GM12892 (cell line): ENCODE measurements at regions not wholly inside any gene's neighbourhood (a gene's known extent, or its start where the extent isn't known, plus 50 kb on each side); places are given as distances from the start of the nearest gene placed in this dataset.
A peak's percentile ranks its signal among the peaks of the same experiment; 100 is the strongest.
"Not testable (repeated sequence)": the region's sequence is repeated elsewhere in the genome, so short reads cannot be mapped to it uniquely, and the experiment has no call there.

Experiments used
- DNase-seq: peaks from one replicate; pipeline ENCODE4 v3.0.0; 2011; ENCODE audit not compliant: insufficient read length
- FAIRE-seq: peaks from 2 replicates; lab custom pipeline; 2011; peaks lifted over from hg19 to GRCh38; lab: Jason Lieb, UNC
- POLR2A ChIP-seq: IDR thresholded peaks from 2 replicates; pipeline ENCODE4 v1.6.1; 2011; ENCODE audit warnings: low read depth, low read length, control low read depth
- POLR2AphosphoS5 ChIP-seq: IDR thresholded peaks from 2 replicates; pipeline ENCODE4 v1.6.1; 2011; ENCODE audit warnings: low read depth, low read length, control low read depth
- TAF1 ChIP-seq: IDR thresholded peaks from 2 replicates; pipeline ENCODE4 v1.6.1; 2011; ENCODE audit warnings: low read depth, mild to moderate bottlenecking, control low read depth, low read length, borderline replicate concordance

GRCh38 chr12:25702553-25702952 is 149.5 kb upstream of the LMNTD1 start:
- DNase-seq (no peak), FAIRE-seq (no peak)
- TF ChIP-seq TAF1 (no peak), POLR2A (no peak), POLR2AphosphoS5 (no peak)

DNA sequence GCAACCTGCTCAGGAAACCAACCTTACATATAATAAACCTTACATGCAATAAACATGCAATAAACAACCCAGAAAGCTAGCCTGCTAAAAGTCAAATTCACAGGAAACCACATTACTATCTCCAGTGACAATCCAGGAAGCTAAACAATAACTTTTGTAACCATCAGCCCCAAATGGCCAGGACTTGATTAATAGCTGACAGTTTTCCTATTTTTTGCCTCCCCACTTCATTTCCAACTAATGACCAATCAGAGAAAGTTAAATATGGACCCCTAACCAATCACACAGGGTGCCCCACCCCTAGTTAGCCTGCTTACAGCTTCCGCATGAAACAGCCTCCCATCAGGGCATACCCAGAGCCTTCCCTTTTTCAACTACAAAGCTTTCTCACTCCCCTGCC is 152.2 kb upstream of the LMNTD1 start:
- FAIRE-seq (no peak), DNase-seq (no peak)
- TF ChIP-seq POLR2AphosphoS5 (no peak), TAF1 (no peak), POLR2A (no peak)

- not testable (repeated sequence) for DNase-seq, FAIRE-seq
These were observed 153.6 kb upstream of the LMNTD1 start for GRCh38 chr12:25706646-25707045.

- TF ChIP-seq POLR2AphosphoS5: no peak
- TF ChIP-seq POLR2A: no peak
- no peak for TF ChIP-seq TAF1
- DNase-seq (no peak), FAIRE-seq (no peak)
These were observed 154.0 kb upstream of the LMNTD1 start for GRCh38 chr12:25707056-25707455.

DNA sequence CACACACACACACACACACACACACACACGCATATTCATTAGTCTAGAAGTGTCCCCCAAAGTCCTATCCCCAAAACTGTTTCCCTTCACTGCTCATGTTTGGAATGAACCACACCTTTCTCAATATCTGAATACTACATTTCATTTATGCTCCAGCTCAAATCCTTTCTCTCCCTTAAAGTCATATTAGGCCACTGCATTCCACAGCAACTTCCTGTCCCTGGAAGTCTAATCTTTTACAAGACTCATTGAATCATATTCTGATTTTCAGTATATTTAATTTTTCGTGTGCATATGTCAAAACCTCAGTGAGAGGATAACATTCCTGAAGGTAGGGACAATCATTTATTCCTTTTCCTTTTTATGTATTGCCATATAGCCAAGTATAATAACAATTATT is 155.6 kb upstream of the LMNTD1 start:
- no peak for TF ChIP-seq POLR2AphosphoS5
- no peak for TF ChIP-seq TAF1
- no peak for TF ChIP-seq POLR2A
- no peak for DNase-seq
- no peak for FAIRE-seq

DNA sequence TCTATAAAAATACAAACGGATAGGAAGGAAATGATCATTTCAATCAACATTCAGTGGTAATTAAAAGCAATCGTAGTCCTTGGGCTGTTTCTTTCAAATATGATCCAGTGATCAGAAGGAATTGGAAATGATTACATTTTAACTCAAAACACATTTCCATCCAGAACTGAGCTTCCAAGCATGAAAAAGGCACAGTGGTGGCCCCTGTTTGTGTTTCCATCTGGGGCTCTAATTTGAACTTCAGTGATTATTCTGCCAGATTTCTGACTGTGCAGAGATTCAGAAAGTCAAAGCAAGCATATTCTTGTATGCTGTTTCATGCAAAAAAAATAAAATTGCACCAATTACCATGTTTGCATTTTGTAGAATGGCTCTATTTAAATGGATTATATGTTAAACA is 157.0 kb upstream of the LMNTD1 start:
- DNase-seq (no peak), FAIRE-seq (no peak)
- no peak for TF ChIP-seq POLR2A
- no peak for TF ChIP-seq TAF1
- TF ChIP-seq POLR2AphosphoS5: no peak

DNA sequence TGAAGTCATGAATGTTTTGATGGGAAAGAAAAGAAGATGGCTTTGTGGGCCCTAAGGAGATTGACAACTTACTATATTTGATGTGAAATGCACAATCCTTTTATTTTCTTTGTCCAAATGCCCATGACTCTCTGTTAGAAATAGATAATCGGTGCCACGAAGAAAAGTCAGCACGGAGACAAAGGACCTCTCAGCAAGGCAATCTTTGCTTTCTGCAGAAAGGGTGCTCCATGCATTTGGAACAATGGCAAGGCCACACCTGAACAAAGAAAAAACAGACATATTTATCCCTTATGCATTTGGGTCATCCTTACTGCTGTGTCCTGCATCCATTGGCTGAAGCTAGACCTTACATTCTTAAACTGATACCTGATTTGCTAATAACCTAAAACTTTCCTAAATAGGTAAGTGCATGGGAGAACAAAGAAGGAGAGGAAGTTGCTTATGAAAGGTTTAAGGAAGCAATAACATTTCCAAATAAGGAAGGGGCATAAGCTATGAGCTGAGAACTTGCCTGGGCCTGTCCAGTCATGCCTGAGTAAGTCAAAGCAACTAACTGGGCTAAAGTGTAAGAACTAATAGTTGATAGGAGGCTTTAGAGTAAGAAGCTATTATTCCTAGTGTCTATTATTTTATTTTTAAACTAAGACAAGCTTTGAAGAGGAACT is 158.0 kb upstream of the LMNTD1 start:
- not testable (repeated sequence) for DNase-seq, FAIRE-seq

DNA sequence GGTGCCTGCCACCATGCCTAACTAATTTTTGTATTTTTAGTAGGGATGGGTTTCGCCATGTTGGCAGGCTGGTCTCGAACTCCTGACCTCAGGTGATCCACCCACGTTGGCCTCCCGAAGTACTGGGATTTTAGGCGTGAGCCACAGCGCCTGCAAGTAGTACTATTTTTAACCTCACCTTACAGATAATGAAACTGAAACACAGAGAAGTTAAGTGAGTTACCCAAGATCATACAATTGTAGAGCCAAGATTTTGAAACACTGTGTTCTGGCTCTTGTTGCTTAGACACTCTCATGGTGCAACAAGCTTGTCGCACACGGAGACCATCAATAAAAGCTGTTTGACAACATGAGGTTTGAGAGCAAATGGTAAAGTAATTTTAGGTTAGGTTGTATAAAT is 159.1 kb upstream of the LMNTD1 start:
- DNase-seq (no peak), FAIRE-seq (no peak)
- TF ChIP-seq POLR2A (no peak), TAF1 (no peak), POLR2AphosphoS5 (no peak)

GRCh38 chr12:25713264-25713663 is 160.2 kb upstream of the LMNTD1 start:
- DNase-seq (no peak), FAIRE-seq (peak; percentile 84)
- TF ChIP-seq POLR2A (no peak), TAF1 (no peak), POLR2AphosphoS5 (no peak)

DNA sequence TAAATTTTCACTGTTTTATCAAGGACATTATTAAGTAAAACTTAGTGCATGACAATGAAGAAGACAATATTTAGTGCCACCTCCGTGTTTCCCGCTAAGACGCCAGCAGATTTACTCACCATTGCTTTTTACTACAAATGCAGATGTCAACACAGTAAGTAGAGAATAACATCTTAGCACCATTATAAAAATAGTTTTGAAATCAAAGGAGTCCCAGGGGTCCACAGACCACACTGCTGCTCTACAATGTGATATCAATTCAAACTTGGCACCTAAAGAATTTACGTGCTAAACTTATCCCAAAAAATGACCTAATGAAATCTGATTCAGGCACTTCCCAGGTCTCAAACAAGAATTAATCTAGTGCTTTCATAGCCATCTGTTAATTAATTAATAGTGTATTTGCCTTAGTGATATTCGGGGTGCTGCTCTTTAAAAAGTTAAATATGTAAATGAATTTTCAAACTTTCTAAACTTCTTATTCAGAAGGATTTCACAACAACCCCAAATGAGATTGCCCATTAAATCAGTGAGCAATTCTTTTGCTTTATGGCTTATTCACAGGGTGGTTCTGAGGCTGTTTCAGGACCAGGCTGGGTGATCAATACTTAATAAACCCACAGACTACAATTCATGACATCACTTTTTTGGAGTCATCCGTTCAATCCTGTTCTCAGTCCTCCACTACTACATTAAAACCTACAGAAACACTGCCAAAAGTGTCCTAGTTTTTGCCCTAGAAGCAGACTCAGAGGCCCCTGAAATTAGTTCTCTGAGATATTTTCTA is 161.3 kb upstream of the LMNTD1 start:
- FAIRE-seq (no peak), DNase-seq (no peak)
- TF ChIP-seq TAF1: no peak
- TF ChIP-seq POLR2A: no peak
- TF ChIP-seq POLR2AphosphoS5: no peak

DNA sequence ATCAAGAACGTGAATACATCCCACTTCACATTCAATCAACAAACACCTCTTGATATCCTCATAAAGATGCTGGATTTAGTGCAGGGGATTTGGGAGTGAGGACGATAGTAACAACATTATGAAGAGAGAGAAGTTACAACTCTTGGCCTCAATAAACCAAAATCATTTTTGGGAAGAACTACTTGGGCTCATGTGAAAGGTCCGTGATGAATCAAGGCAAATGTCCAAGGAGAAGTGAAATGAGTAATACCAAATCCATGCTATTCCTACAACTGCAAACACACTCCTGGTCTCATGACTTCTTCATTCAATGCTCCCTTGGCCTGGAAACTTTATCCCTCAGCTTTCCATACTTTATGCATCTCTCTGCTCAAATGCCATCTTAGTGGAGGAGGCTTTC is 162.0 kb upstream of the LMNTD1 start:
- DNase-seq (no peak), FAIRE-seq (no peak)
- no peak for TF ChIP-seq TAF1

GRCh38 chr12:25716842-25717241 is 163.8 kb upstream of the LMNTD1 start:
- DNase-seq (no peak), FAIRE-seq (peak; percentile 51)
- no peak for TF ChIP-seq POLR2AphosphoS5
- TF ChIP-seq TAF1: no peak
- no peak for TF ChIP-seq POLR2A

DNA sequence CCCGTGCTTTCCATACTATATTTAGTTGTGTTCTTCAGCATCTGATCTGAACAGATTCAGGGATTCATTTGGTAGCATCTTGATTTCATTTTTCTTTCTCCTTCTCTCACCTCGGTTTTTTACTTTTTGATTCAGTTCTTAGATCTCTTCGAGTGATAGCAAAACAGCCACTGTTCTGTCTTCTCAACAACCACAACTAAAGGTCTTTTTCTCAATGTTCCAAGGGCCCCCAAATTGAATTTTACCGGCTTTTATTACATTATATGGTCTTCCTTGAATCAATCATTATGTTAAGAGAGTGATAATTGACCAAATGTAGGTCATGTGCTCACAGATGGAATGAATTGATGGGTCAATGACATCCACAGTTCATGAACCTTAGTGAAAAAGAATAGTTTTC is 164.5 kb upstream of the LMNTD1 start:
- FAIRE-seq (no peak), DNase-seq (no peak)
- TF ChIP-seq TAF1 (no peak), POLR2AphosphoS5 (no peak), POLR2A (no peak)
